ENCODE measurements at regions not wholly inside any gene's neighbourhood (a gene's known extent, or its start where the extent isn't known, plus 50 kb on each side); places are given as distances from the start of the nearest gene placed in this dataset.

GRCh38 chr2:129763190-129763846, 216.1 kb upstream of the RAB6C start:
- Histone ChIP-seq H3K27ac (ENCODE audit: insufficient read depth, low read length) (no peak overlapping the region), H3K9ac (ENCODE audit: insufficient read depth, low read length) (no peak overlapping the region), H3K79me2 (ENCODE audit: control insufficient read depth, insufficient read depth, low read length) (no peaks in the 10 kb centered on the region), H3K4me1 (ENCODE audit: control insufficient read depth, extremely low read depth, insufficient read depth, low read length) (no peaks in the 10 kb centered on the region), H3K27me3 (ENCODE audit: control insufficient read depth, insufficient read depth, low read length) (no peaks in the 10 kb centered on the region), H3K4me3 (replicated peaks in 1 of 4; ENCODE audit: control extremely low read depth in 1 of 4, insufficient read depth in 1 of 4, low read depth in 3 of 4, low read length in 4 of 4) (no peak overlapping the region), H3K36me3 (ENCODE audit: control insufficient read depth, insufficient read depth, low read length) (no peaks in the 10 kb centered on the region), H3K4me2 (ENCODE audit: extremely low read depth, insufficient read depth, low read length) (no peak overlapping the region), H3K9me3 (ENCODE audit: control insufficient read depth, insufficient read depth, low read depth, low read length) (no peaks in the 10 kb centered on the region), H2AFZ (ENCODE audit: low read length) (no peak overlapping the region), H4K20me1 (ENCODE audit: control insufficient read depth, extremely low read depth, insufficient read depth, low read length) (no peaks in the 10 kb centered on the region)
- TF ChIP-seq, protein P1, sequence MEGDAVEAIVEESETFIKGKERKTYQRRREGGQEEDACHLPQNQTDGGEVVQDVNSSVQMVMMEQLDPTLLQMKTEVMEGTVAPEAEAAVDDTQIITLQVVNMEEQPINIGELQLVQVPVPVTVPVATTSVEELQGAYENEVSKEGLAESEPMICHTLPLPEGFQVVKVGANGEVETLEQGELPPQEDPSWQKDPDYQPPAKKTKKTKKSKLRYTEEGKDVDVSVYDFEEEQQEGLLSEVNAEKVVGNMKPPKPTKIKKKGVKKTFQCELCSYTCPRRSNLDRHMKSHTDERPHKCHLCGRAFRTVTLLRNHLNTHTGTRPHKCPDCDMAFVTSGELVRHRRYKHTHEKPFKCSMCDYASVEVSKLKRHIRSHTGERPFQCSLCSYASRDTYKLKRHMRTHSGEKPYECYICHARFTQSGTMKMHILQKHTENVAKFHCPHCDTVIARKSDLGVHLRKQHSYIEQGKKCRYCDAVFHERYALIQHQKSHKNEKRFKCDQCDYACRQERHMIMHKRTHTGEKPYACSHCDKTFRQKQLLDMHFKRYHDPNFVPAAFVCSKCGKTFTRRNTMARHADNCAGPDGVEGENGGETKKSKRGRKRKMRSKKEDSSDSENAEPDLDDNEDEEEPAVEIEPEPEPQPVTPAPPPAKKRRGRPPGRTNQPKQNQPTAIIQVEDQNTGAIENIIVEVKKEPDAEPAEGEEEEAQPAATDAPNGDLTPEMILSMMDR (conservative IDR thresholded peaks at IDR 0.05 in 1 of 2, IDR thresholded peaks at IDR 0.05 in 1 of 2; ENCODE audit: low read depth in 1 of 2, low read length in 2 of 2): no peak
- no peak for TF ChIP-seq EZH2 (IDR thresholded peaks at IDR 0.05; ENCODE audit: low read length, missing control alignments)
- no peak for DNase-seq (ENCODE audit: low read depth in 2 of 2)

GRCh38 chr2:129763966-129764365, 215.5 kb upstream of the RAB6C start:
- H3K27ac ChIP-seq (ENCODE audit: insufficient read depth, low read length): no peak overlapping the region
- H3K9ac ChIP-seq (ENCODE audit: insufficient read depth, low read length): no peak overlapping the region
- H3K4me2 ChIP-seq (ENCODE audit: extremely low read depth, insufficient read depth, low read length): no peak overlapping the region
- no peaks in the 10 kb centered on the region for H3K4me1 ChIP-seq (ENCODE audit: control insufficient read depth, extremely low read depth, insufficient read depth, low read length)
- H4K20me1 ChIP-seq (ENCODE audit: control insufficient read depth, extremely low read depth, insufficient read depth, low read length): no peaks in the 10 kb centered on the region
- H2AFZ ChIP-seq (ENCODE audit: low read length): no peak overlapping the region
- no peak for DNase-seq (ENCODE audit: low read depth in 2 of 2)
- TF ChIP-seq EZH2 (IDR thresholded peaks at IDR 0.05; ENCODE audit: low read length, missing control alignments): no peak
- TF ChIP-seq, protein P1 (conservative IDR thresholded peaks at IDR 0.05 in 1 of 2, IDR thresholded peaks at IDR 0.05 in 1 of 2; ENCODE audit: low read depth in 1 of 2, low read length in 2 of 2): no peak
- H3K36me3 ChIP-seq (ENCODE audit: control insufficient read depth, insufficient read depth, low read length): no peaks in the 10 kb centered on the region
- no peak overlapping the region for H3K4me3 ChIP-seq (replicated peaks in 1 of 4; ENCODE audit: control extremely low read depth in 1 of 4, insufficient read depth in 1 of 4, low read depth in 3 of 4, low read length in 4 of 4)
- H3K27me3 ChIP-seq (ENCODE audit: control insufficient read depth, insufficient read depth, low read length): no peaks in the 10 kb centered on the region
- H3K9me3 ChIP-seq (ENCODE audit: control insufficient read depth, insufficient read depth, low read depth, low read length): no peaks in the 10 kb centered on the region
- H3K79me2 ChIP-seq (ENCODE audit: control insufficient read depth, insufficient read depth, low read length): no peaks in the 10 kb centered on the region

DNA sequence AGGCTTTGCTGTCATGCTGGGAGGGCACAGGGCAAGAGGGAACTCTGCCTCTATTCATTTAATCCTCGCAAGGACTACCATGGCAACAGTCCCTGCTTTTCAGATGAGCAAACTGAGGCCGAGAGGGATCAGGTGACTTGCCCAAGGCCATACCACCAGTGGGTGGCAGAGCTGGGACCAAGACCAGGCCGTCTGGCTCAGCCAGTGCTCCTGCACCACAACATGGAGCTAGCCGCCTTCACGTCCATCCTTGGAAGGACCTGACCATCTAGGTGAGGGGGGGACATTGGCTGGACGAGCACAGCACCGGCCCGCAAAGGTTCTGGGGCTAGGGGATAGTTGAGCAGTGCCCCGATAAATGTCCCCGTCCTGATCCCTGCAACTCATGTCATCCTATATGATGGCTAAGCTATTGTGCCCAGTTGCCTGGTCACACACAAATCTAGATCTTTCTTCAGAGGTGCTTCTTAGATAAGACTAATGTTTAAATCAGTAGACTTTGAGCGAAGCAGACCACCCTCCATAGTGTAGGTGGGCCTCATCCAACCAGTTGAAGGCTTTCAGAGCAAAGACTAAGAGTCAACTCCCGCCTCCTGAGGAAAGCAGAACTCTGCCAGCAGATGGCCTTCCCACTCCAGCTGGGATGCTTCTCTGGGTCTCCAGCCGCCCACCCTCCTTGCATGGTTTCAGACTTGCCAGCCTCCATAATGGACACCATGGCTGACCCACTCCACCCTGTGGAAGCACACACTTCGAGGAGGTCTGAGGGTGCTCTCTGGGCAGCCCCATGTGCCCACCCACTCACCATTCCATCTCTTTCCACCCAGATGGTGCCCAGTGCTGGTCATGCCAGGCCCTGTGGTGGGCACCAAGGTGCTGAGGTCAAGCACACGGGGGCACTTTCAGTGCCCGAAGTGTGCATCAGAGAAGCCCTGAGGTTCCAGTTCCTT, 214.8 kb upstream of the RAB6C start:
- Histone ChIP-seq H3K27me3 (ENCODE audit: control insufficient read depth, insufficient read depth, low read length) (no peaks in the 10 kb centered on the region), H3K4me3 (replicated peaks in 1 of 4; ENCODE audit: control extremely low read depth in 1 of 4, insufficient read depth in 1 of 4, low read depth in 3 of 4, low read length in 4 of 4) (no peak overlapping the region), H3K9me3 (ENCODE audit: control insufficient read depth, insufficient read depth, low read depth, low read length) (no peaks in the 10 kb centered on the region), H3K79me2 (ENCODE audit: control insufficient read depth, insufficient read depth, low read length) (no peaks in the 10 kb centered on the region), H3K27ac (ENCODE audit: insufficient read depth, low read length) (no peak overlapping the region), H3K4me2 (ENCODE audit: extremely low read depth, insufficient read depth, low read length) (no peak overlapping the region), H3K9ac (ENCODE audit: insufficient read depth, low read length) (no peak overlapping the region), H3K36me3 (ENCODE audit: control insufficient read depth, insufficient read depth, low read length) (no peaks in the 10 kb centered on the region), H4K20me1 (ENCODE audit: control insufficient read depth, extremely low read depth, insufficient read depth, low read length) (no peaks in the 10 kb centered on the region), H3K4me1 (ENCODE audit: control insufficient read depth, extremely low read depth, insufficient read depth, low read length) (no peaks in the 10 kb centered on the region), H2AFZ (ENCODE audit: low read length) (no peak overlapping the region)
- DNase-seq (ENCODE audit: low read depth in 2 of 2): no peak
- TF ChIP-seq EZH2 (IDR thresholded peaks at IDR 0.05; ENCODE audit: low read length, missing control alignments): no peak
- TF ChIP-seq, protein P1 (conservative IDR thresholded peaks at IDR 0.05 in 1 of 2, IDR thresholded peaks at IDR 0.05 in 1 of 2; ENCODE audit: low read depth in 1 of 2, low read length in 2 of 2): no peak
